WI38 (cell line): ENCODE measurements at regions not wholly inside any gene's neighbourhood (a gene's known extent, or its start where the extent isn't known, plus 50 kb on each side); places are given as distances from the start of the nearest gene placed in this dataset.

Experiments
- H3K4me3 ChIP-seq: 2 replicates; pipeline ENCODE4 v1.5.1; 2011; ENCODE audit warnings: low read depth, mild to moderate bottlenecking, control low read depth, low read length
- TF ChIP-seq, protein P1 (sequence below): IDR thresholded peaks from 2 replicates; pipeline ENCODE4 v1.5.1; 2012; ENCODE audit warnings: low read depth, mild to moderate bottlenecking, control low read depth, low read length

DNA sequence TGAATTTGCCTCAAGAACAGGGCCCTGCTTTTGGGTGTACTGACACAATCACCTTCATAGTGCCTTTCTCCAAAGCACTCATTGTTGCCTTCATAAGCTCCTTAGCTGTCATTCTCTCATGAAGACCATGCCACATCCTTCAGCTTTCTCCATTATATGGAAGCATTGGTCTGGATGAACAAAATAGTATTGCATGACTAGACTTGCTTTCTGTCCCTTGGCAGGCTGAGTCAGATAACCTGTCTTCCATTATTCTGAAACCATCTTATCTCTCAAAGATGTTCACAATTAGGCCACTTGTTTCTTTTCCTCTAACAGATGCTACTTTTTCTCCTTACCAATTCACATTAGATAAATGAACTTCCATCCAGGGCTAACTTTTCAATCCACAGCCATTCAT is 297.9 kb downstream of the IRX1 start:
- H3K4me3 ChIP-seq, result no peak overlapping the region
- TF ChIP-seq, protein P1, sequence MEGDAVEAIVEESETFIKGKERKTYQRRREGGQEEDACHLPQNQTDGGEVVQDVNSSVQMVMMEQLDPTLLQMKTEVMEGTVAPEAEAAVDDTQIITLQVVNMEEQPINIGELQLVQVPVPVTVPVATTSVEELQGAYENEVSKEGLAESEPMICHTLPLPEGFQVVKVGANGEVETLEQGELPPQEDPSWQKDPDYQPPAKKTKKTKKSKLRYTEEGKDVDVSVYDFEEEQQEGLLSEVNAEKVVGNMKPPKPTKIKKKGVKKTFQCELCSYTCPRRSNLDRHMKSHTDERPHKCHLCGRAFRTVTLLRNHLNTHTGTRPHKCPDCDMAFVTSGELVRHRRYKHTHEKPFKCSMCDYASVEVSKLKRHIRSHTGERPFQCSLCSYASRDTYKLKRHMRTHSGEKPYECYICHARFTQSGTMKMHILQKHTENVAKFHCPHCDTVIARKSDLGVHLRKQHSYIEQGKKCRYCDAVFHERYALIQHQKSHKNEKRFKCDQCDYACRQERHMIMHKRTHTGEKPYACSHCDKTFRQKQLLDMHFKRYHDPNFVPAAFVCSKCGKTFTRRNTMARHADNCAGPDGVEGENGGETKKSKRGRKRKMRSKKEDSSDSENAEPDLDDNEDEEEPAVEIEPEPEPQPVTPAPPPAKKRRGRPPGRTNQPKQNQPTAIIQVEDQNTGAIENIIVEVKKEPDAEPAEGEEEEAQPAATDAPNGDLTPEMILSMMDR, result no peak

DNA sequence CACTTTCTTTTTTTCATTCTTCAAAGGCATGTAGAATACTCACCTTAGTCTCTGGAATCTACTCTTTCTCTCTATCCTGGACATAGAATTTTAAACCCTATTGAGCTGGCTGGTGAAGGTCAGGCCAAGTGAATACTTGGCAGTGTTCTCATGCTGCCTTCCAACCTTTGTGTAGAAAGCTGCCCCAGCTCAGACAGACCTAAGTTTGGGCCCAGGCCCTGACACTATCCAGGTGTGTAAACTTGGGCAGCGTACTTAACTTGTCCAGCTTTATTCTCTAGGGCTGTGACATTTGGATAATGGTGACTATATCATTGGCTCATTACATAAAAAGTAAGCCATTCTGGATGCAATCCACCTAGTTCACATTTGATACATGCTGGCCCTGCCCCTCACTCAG is 298.3 kb downstream of the IRX1 start:
- H3K4me3 ChIP-seq, result no peak overlapping the region
- TF ChIP-seq, protein P1, result no peak

GRCh38 chr5:3896098-3896497 is 300.5 kb downstream of the IRX1 start:
- no peak overlapping the region for H3K4me3 ChIP-seq
- TF ChIP-seq, protein P1, result no peak

GRCh38 chr5:3899093-3899492 is 303.5 kb downstream of the IRX1 start:
- TF ChIP-seq, protein P1, result no peak
- H3K4me3 ChIP-seq, result no peak overlapping the region

- TF ChIP-seq, protein P1, result no peak
- no peak overlapping the region for H3K4me3 ChIP-seq
These were observed 309.0 kb downstream of the IRX1 start for GRCh38 chr5:3904584-3904983.

DNA sequence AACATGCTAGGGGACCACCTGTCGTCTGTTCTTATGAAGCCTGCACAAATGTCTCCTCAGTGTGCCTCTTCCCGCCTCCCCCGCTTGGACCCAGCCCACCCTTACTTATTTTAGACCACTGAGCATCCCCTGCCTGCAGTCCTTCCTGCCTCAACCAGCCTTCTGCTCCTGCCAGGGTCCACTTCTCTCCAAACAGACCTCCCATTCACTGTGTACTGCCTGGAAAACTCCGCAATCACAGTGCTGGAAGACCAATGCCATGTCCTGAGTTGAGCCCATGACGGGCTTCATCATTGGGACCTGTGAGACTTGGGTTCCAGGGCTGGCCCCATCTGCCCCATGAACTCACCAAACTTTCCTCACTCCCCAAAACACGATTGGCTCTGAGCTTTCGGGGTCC is 309.4 kb downstream of the IRX1 start:
- TF ChIP-seq, protein P1, result no peak
- H3K4me3 ChIP-seq, result no peak overlapping the region

DNA sequence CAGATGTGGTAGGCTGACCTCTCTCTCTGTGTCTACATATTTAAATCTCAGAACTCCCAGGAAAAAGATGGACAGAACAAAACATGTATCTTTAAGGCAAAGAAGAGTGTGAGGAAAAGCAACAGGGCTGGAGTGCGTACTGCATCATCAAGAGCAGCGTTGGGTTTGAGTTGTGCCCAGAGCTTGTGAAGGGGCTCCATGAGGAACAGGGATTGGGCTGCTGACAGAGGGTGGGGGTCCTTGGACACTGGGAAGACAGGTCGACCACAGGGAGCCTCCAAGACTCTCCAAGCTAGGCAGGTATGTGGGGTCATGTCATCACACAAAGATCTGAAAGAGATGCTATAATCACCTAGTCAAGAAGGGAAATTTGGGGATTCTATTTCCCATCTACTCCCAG is 309.9 kb downstream of the IRX1 start:
- TF ChIP-seq, protein P1, result no peak
- H3K4me3 ChIP-seq, result no peak overlapping the region
